GM19463 (cell line): ENCODE measurements at regions not wholly inside any gene's neighbourhood (a gene's known extent, or its start where the extent isn't known, plus 50 kb on each side); places are given as distances from the start of the nearest gene placed in this dataset.
"Not testable (repeated sequence)": the region's sequence is repeated elsewhere in the genome, so short reads cannot be mapped to it uniquely, and the experiment has no call there.

Source experiments
- ATAC-seq: cut with Tn5 transposase; IDR thresholded peaks from one replicate; pipeline ENCODE4 v1.9.1; 2021; ENCODE audit warnings: mild to moderate bottlenecking, moderate library complexity; ENCODE audit not compliant: unreplicated experiment

- no peak for ATAC-seq
Measured at GRCh38 chr18:67805261-67805660, 288.7 kb upstream of the DSEL start.

DNA sequence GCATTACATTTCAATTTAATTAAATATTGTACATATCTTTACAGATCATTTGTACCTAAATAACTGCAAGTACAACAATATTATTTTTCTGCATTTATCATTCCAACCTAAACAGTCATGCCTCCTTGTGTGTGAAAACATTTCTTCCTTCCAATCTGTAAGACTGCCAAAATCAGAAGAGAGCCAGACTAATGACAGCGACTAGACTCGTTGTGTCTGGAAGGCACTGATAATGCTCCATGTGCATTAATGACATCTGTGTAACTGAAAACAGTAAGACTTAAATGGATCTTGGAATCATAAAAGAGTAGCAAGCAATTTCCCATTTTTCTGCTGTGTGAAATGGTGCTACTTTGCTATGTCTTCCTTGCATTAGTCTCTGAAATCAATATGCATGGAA is 278.0 kb upstream of the DSEL start:
- ATAC-seq, result no peak

GRCh38 chr18:67790527-67790926 is 274.0 kb upstream of the DSEL start:
- ATAC-seq, result no peak

DNA sequence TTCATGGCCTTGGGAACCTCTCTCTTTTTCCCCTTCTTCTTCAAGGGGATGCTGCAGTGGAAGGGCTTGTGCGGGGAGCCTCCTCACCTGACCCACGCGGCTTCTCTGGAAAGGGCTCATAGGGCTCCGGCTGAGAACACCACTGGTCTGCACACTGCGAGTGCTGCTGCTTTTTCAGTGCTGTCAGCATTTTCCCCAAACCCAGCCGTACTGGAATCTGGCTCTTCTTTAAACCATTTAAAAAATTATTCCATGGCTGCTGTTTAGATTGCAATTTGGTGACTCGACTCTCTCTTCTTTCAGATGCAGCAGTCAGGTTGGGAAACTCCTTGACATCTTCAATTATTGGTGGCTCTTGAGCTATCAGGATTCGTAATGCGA is 272.6 kb upstream of the DSEL start:
- no peak for ATAC-seq

GRCh38 chr18:67788310-67789164 is 272.0 kb upstream of the DSEL start:
- no peak for ATAC-seq

GRCh38 chr18:67783196-67783946 is 266.9 kb upstream of the DSEL start:
- ATAC-seq, result no peak

- no peak for ATAC-seq
Measured at GRCh38 chr18:67778016-67778415, 261.5 kb upstream of the DSEL start.

- no peak for ATAC-seq
Measured at GRCh38 chr18:67776929-67777328, 260.4 kb upstream of the DSEL start.

DNA sequence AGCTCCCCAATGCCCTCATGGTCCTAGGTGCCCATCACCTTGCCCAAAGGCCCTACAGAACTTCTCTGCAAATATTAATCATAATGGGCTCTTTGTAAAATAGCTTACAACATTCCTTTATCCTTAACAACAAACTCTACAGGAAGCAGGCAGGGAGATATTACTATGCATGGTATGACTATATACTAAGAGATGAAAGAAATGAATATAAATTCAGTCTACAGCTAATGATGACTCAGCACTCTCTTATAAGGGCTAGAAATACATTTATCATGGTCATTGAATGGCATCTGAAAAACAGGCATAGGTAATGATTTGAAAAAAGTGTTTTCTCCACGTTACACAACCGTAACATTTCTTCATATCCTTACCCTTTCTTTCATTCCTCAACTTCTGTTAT is 254.8 kb upstream of the DSEL start:
- ATAC-seq, result no peak

GRCh38 chr18:67770520-67770919 is 254.0 kb upstream of the DSEL start:
- ATAC-seq, result no peak

- peak; percentile 86 for ATAC-seq
Measured at GRCh38 chr18:67766930-67767329, 250.4 kb upstream of the DSEL start.

GRCh38 chr18:67752211-67752610 is 235.7 kb upstream of the DSEL start:
- not testable (repeated sequence) for ATAC-seq

GRCh38 chr18:67742954-67743353 is 226.4 kb upstream of the DSEL start:
- ATAC-seq, result no peak

GRCh38 chr18:67742525-67742924 is 226.0 kb upstream of the DSEL start:
- ATAC-seq, result no peak

DNA sequence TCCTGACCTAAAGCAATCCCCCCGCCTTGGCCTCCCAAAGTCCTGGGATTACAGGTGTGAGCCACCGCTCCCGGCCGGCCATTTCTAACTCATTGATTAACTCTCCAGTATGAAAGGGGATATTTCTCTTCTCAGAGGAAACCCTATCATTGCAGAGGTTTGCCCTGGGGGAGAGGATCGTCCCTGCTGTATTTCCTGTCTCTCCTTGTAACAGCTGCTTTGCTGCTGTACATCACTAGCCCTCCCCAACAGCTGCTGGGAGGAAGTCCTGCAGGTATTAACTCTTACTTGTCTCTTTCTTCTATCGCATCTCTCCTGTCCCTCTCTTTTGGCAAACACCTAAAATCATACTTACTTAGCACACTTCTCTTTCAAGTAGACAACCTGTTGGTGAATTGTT is 219.0 kb upstream of the DSEL start:
- no peak for ATAC-seq

DNA sequence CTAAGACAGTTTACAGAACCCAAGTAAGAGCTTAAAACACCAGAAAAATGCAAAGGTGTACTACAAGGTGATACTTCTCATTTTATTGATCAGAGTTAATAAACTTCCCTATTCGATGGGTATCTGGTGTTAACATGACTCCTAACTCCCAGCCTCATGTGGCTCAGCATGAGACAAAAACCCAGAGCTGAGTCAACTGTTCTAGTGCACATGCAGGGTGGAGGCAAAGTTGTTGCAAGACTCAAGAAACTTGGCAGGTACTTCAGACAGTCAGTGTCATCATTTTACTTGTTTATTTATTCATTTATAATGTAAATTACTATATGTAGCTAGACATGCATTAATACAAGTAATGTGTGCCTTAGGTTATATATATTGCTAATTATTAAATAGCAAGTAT is 216.6 kb upstream of the DSEL start:
- ATAC-seq, result no peak

GRCh38 chr18:67731851-67732250 is 215.3 kb upstream of the DSEL start:
- ATAC-seq, result no peak

GRCh38 chr18:67730886-67731285 is 214.4 kb upstream of the DSEL start:
- ATAC-seq, result no peak

DNA sequence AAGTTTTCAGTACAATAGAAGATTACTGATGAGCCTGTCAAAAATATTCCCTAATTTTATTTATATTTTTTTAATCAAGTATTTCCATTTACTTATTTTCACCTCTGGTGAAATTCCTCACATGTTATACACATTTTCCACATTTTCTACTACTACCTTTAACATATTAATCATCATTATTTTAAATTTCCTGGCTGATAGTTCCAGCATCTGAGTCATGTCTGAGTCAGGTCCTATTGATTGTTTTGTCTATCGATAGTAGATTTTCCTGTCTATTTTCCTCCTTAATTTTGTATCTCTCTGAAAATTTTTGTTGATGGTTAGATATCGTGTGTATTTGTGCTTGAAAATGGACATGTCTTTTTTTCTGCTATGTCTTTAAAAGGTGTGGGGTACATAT is 211.8 kb upstream of the DSEL start:
- ATAC-seq, result no peak

DNA sequence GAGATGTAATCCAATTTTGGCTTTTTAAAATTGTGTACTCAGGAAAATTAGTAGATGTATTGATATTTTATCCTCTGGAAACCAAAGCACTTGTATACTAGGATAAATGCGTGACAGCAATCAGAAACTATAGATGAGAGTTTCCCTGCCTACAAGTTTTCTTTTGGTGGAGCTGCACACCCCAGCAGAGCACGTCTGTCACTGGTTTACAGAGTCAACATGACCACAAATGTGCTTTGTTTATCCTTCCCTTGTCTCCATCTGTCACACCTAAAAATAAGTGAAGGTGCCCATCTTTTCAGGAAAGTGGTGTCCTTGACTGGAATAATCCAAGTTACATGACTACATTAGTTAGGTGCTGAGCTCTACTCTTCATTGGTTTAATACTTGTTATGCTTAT is 210.4 kb upstream of the DSEL start:
- ATAC-seq, result no peak

- ATAC-seq, result no peak
Measured at GRCh38 chr18:67717800-67718199, 201.3 kb upstream of the DSEL start.

- ATAC-seq, result no peak
Measured at GRCh38 chr18:67715567-67715966, 199.0 kb upstream of the DSEL start.
